ENCODE measurements at regions not wholly inside any gene's neighbourhood (a gene's known extent, or its start where the extent isn't known, plus 50 kb on each side); places are given as distances from the start of the nearest gene placed in this dataset.

DNA sequence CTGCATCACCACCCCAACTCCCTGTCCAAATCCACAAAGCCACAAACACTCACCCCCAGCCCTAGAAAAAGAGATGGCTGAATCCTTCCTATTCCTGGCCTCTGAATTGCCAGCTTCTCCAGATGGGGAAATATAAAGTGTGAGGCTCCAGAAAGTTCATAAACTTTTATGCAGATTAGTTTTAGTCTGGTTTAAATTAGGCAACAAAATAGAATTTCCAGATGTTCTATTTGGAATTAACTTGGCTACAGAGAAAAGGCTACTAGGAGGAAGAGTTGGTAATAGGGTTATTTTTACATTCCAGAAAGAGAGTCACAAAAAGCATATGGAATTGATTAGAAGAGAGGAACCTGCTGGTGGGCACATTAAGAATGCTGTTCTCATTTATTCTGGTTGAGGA is 56.0 kb downstream of the EN1 start:
- intact Hi-C loops (cut with DNase I), result no loop called here
- no peak for DNase-seq (ENCODE audit: low spot score)

DNA sequence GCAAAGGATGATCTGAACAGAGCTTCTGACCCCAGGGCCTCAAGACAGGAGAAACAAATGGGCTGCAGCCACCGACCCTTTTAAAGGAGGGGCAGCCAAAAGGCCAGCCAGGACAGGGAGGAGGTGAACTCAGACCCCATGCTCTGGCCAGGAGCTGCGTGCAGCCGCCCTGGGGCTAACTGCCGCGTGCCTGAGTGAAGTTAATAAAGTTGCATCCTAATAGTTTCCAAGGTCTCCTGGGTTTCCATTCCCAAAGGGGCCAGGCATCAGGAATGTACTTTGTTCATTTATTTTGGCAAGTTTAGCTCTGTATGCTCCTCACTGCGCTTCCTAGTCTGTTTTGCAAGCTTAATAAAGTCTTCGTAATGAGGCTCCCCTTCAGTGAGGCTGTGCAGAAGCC is 60.7 kb downstream of the EN1 start:
- intact Hi-C loops (cut with DNase I), result no loop called here
- no peak for DNase-seq (ENCODE audit: low spot score)

DNA sequence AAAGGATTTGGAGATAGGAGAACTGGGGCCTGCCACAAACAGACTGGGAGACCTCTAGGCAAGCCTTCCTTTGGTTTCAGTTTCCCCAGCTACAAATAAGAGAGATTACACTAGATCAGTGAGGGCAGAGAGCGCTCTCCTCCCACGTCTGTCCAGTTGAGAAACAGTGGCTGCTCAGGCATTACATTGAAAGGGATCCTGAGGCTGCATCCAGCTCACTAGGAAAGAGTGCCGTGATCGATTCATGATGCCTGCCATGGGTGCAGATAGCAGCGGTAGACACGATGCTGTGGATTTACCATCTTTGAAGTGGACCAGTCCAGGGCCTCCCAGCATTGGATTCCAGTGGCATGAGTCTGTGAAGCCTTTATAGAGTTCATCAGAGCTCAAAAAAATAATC is 62.6 kb downstream of the EN1 start:
- DNase-seq (ENCODE audit: low spot score), result no peak
- intact Hi-C loops (cut with DNase I), result no loop called here

DNA sequence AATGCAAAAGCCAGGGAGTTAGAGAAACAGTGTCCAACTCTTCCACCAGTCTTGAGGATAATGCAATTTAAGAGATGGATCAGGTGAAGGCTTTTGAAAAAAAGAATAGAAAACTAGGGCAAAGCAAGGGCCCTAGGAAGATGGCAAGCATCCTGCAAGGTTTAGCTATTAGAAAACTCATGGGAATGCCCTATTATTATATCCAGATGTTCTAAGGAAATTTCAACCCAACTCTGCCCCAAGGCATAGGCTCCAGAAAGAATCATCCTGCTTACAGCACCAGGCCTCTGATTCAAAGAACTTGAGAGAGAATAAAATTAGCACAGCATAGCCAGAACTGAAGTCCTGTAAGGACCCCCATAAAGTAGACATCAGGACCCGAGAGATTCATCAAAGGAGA is 68.1 kb downstream of the EN1 start:
- intact Hi-C loops (cut with DNase I), result no loop called here
- DNase-seq (ENCODE audit: low spot score), result no peak

DNA sequence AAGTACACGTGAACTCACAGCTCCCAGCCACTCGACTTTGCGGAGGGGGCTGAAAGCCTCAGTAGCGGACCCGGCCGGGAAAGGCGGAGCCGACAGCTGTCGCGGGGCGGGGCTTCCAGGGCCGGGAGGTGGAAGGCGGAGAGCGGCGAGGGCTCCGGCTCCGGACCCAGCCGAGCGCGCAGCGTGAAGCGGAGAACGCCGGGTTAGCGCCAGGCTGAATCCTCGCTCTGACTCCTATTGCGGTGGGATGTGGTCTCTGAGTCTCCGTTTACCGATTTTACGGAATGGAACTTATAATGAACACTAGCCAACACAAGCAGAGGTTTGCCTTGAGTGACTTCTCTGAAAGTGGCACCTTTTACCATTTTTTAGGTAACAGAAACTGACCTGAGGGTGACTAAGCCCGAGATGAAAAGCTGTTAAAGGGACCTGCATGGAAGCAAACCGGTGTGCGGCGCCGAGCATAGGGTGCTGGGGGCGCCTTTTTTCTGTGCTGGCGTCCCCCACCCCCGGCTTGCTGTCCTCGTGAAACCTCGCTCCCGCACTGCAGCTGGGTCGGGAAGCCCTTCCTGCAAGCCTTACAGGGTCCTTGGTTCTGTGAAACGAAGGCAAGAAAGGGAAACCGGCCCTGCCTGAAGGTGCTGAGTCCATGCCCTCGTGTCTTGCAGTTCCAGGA is 72.9 kb downstream of the EN1 start:
- DNase-seq (ENCODE audit: low spot score), result no peak

DNA sequence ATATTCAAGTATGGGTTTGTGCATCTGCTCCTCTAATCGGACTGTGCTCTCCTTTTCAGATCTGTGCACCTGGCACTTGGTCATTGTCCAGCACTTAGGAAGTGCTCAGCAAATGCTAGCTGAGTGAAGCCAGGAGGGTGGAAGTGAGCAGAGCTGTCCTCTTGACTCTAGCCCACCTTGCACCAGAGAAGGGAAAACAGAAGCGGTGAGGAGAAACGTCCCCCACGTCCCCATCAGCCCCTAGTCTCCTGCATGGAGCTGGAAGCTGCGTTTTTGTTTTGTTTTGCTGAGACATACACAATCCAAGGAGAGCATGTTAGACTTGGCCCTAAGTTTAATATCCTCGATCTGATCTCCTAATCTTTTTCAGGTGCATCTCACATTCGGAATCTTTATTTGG is 73.6 kb downstream of the EN1 start:
- intact Hi-C loops (cut with DNase I), result no loop called here
- DNase-seq (ENCODE audit: low spot score), result no peak

More for the DNA sequence above, 72.9 kb downstream of the EN1 start:
- intact Hi-C loops (cut with DNase I), result no loop called here

DNA sequence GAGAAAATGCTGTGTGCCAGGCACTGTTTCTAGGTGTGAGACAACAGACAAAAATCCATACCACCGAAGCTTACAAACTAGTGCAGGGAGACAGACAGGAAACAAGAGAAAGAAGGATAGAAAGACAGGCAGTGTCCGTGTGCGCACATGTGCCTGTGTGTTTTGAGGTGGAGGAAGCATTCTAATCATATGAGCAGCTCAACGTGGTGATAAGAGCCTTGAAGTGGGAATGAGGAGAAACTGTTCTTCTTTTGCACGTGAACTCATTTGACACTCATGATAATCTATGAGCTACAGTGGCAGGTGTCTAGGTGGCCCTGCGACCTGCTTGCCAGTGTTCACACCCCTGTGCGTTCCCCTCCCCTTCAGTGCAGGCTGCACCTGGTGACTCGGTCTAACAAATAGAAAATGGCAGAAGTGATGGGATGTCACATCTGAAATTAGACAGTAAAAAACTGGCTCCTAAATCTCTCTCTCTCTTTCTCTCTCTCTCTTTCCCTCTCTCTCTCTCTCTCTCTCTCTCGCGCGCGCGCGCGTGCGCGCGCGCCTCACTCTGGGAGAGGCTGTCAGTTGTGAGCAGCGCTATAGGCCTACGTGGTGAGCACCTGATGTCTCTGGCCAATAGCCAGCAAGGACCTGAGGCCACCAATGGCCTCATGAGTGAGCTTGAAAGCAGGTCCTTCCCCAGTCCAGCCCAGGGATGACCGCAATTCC is 74.8 kb downstream of the EN1 start:
- intact Hi-C loops (cut with DNase I), result no loop called here
- no peak for DNase-seq (ENCODE audit: low spot score)

DNA sequence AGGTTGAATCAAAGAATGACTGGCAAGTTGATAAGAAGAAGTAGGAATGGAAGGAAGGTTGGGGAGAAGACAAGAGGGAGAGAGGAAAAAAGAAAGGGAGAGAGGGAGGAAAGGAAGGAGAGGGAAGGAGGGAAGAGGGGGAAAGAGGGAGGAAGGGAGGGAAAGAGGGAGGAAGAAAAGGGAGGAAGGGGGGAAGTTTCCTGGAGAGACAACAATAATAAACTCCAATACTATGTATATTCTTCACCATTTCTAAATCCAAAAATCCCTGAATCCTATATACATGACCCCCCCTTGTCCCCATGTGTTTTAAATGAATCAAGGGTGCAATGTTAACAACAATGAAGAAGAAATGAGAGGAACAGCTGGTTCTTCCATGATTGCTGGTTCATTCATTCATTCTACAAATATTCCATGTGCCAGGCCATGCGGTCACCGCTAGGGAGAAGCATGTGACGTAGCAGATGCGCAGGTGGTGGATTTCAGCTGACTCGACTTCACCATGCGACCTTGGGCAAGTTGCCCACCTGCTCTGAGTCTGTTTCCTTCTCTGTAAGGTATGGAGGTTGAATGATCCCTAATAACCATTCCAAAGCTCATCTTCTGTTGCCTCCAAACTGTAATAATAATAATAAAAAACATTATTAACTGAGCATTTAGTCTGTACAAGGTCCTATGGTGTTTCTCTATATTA is 77.6 kb downstream of the EN1 start:
- intact Hi-C loops (cut with DNase I), result no loop called here
- DNase-seq (ENCODE audit: low spot score), result no peak

DNA sequence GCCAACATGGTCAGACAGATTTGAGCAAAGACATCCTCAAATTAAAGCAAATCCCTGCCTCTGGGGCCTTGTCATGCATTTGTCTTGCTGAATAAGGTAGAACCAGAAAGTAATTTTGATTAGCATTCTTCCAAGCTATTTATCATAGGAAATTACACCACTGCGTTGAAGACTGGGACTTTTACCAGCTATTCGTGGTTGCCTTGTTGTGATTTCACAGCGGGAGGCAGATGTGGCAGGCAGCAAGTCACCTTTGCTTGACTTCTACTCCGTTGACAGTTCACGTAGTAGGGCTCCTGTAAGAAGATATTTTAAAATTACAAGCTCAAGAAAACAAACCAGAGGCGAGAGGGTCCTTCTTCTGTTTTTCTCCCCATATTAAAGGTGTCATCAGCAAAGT is 80.6 kb downstream of the EN1 start:
- intact Hi-C loops (cut with DNase I), result no loop called here
- DNase-seq (ENCODE audit: low spot score), result no peak

DNA sequence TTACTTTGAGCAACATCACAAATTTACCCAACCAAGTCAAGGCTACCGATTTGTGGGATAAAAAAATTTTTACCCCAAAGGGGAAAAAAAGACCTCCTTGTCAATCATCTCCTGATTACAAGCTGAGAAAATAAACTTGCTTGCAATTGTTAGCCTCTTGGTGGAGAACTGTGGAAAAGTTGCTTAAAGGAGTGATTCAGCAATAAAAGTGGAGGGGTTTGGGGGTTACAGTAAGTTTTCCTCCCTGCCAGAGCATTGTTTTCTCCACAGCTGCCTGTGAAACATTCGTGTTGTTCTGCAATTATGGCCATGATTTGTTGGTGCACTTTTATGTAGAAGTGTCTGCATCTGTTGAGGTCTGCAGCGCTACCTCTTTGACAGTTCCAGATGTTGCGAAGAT is 82.6 kb downstream of the EN1 start:
- intact Hi-C loops (cut with DNase I), result no loop called here

DNA sequence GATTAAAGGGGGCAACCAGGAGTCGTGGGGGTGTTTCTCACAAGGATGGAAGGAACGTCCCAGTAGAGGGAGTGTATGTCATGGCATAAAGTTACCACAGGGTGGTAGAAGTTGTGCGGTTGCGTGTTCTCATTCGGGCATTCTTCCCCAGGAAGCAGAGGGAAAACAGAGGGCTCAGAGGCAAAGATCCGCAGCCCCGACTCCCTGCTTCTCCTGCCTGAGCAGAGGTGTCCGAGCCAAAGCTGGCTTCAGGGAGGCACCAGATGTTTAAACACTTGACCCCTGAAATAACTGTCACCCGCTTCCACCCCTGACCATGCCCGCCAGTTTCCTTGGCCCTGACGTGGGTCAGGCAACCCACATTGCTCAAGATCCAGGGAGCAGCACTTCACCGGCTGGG is 83.7 kb downstream of the EN1 start:
- DNase-seq (ENCODE audit: low spot score), result no peak
- intact Hi-C loops (cut with DNase I), result no loop called here

More for the DNA sequence above, 82.6 kb downstream of the EN1 start:
- DNase-seq (ENCODE audit: low spot score), result no peak

DNA sequence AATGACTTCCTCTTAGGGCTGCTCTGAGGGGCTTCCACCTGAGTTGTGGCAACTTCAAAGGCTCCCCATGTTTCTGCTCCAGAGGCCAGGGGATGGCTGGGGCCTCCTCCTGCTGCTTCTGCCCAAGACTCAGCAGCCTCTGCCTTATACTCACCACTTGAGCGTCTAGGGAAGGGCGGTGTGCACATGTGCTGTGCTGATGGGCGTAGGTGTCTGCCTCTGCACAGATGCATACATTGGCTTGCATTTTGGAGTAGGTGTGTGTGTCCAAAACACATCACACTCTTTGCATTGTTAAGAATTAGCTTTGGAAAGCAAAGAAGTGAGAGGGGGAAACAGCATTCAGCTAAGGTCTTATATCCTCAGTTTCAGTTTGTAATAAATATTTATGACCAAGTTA is 85.2 kb downstream of the EN1 start:
- DNase-seq (ENCODE audit: low spot score), result no peak
- intact Hi-C loops (cut with DNase I), result no loop called here

DNA sequence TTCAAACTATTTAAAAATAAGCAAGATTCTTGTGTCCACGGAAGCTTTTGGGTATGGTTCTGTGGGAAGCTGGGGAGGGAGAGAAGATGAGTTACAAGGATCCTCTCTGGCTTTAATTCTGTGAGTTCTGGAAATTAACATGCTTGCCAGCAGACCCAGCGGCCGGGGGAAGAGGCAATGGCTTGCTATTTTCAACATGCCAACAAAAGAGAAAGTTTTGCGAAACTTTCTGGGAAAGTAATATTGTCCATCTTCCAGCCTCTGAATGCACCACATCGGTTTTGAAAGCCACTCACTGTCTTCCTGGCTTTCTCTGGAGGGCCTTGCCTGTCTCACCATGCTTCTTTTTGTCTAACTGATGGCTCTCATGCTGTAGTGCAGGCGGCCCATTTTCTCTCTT is 85.7 kb downstream of the EN1 start:
- intact Hi-C loops (cut with DNase I), result no loop called here
- no peak for DNase-seq (ENCODE audit: low spot score)

DNA sequence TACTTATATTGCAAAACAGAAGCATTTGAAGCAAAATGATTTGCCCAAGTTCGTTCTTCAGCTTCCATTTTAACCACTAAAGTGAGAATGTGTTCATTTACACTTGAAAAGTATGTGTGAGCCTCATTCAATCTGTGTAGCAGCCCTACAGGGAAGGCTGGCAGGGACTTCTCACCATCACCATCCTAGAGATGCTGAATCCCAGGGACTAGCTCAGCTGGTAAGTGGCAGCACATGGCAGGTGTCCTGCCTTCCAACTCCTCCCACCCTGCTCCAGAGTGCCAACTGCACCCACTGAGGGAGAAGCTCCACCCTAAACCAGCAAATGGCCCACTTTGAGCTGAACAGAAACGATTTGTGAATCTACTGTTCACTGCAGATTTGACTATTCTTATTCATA is 91.5 kb downstream of the EN1 start:
- intact Hi-C loops (cut with DNase I), result no loop called here

DNA sequence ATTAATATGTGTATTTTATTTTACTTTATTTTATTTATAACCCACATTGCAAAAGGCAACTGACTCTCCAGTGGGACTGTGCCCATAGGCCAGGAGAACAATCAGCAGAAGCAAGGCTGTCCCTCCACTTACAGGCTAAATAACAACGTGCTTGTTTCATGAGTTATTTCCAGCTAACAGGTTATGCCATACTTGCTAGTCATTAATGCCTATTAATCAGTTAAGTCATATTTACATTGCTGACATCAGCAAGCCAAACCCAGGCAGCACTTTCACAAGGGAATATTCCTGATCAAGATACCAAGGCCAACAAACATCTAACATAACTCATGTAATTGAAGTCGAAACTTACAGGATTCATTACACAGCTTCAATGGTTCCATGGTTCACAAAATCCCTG is 92.1 kb downstream of the EN1 start:
- intact Hi-C loops (cut with DNase I), result no loop called here

More for the DNA sequence above, 91.5 kb downstream of the EN1 start:
- DNase-seq (ENCODE audit: low spot score), result no peak

DNA sequence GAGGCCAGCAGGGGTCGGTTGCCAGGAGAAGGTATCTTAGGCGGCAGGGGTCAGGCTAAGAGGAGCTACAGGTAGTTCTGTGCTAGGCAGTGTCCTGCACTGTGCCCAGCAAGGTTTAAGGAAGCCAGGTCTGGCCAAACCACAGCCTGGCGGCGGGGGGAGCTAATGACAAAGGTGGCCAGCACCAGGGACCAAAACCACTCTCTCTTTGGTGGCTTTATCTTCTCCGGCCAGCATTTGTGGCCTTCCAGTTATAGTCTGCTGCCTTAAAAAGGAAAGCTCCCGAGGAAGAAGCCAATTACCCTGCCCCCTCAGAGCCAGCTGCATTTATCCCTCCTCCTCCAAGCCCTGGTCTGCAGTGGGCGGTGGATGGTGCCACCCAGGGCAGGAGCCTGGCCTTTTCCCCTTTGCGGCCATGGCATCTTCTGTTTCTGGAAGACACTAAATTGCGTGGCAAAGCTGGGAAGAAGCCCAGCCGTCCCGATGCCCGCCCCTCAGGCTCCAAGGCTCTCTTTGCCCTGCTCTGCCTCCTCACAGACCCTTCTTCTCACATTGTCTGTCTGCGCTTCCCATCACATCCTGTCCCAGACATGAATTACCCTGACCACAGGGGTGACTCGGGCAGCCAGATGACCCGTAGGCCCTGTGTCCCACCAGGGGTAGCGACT is 94.6 kb downstream of the EN1 start:
- intact Hi-C loops (cut with DNase I), result no loop called here
- no peak for DNase-seq (ENCODE audit: low spot score)

More for the DNA sequence above, 92.1 kb downstream of the EN1 start:
- DNase-seq (ENCODE audit: low spot score), result no peak

DNA sequence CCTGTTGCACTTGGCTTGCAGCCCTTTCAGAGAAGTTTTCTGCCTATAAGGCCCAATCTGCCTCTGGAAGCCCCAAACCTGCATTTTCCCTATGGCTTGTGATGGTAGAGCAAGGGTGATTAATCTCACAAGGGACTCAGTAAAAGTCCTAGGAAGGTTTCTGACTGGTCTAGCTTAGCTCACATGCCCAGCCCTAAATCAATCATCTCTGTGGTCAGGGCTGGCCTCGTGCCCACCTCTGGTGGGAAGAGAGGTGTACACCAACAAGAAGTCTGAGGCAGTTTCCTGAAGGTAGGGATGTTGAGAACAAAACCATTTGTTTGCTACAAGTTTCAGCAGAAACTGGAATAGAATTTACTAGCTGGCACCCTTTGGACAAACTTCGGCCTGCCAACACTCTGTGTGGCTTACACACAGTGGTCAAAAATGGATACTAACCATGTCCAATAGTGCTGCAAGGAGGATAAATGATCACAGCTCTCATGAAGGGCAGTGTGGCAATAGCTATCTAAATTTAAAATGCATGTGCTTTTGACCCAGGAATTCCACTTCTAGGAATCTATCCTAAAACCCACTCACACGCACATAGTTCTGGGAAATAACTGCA is 96.4 kb downstream of the EN1 start:
- intact Hi-C loops (cut with DNase I), result no loop called here
- DNase-seq (ENCODE audit: low spot score), result no peak

DNA sequence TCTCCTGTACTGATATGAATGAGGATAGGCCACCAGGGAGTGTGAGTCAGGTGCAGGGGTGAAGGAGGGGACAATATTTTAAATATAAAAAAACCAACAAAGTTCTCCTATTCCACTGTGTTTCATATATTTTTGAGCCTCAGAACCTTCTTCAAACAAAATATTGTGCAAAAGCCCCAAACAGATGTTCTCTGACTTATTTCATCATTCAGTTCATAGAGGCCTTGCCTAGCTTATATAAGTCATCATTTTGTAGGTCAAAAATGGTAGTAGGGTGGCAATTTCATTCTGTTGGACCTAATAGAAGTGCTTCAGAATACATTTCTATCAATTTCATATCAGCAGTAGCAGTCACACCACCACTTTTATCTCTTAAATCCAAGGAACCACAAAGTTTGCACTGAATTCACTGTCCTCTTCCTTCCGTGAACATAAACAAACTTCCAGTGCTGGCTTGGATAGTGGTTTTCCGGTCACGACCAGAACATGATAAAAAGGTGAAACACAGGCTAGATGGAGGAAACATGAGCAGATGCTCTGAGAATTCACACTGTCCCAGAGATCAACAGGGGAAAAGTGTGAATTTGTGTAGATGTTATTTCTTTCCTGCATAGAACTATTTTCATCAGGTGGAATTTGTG is 99.1 kb downstream of the EN1 start:
- DNase-seq (ENCODE audit: low spot score), result no peak
- intact Hi-C loops (cut with DNase I), result no loop called here

DNA sequence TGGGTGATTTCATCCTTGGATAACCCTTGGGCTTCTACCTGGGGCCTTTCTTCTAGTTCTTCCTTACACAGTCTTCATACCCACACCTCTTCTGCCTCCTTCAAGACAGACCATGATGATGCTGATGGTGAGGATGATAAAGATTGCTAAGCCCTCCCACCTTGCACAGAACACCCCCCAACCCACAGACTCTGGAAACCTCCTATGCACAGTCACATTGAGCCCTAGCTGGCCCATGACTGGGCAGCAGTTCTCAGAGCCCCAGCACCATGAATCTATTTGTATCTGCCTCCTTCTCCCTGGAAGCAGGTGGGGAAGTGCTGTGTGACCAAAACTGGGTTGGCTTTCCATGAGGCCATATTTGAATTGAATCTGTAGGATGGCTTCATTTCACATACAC is 99.8 kb downstream of the EN1 start:
- intact Hi-C loops (cut with DNase I), result no loop called here
- DNase-seq (ENCODE audit: low spot score), result no peak

DNA sequence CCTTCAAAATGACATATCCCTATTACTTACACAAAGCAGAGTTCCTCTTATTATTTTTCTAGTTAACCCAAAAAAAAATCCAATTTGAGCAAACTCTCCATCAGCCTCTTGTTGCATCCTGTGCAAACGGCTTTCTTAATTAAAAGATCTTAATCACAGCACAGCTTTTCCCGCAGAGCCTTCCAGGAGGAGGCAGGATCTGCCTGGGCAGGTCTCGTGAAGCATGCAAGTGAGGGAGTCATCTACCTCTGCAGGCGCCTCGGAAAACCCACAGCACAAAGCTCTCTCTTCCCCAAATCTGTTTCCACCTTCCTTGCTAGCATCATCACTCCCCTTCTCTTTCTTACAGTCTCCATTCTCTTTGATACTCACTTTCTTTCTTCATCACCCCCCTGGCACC is 100.4 kb downstream of the EN1 start:
- intact Hi-C loops (cut with DNase I), result no loop called here
- no peak for DNase-seq (ENCODE audit: low spot score)

Data from cardiac septum (tissue), 1 donor.